ENCODE measurements at regions not wholly inside any gene's neighbourhood (a gene's known extent, or its start where the extent isn't known, plus 50 kb on each side); places are given as distances from the start of the nearest gene placed in this dataset.

DNA sequence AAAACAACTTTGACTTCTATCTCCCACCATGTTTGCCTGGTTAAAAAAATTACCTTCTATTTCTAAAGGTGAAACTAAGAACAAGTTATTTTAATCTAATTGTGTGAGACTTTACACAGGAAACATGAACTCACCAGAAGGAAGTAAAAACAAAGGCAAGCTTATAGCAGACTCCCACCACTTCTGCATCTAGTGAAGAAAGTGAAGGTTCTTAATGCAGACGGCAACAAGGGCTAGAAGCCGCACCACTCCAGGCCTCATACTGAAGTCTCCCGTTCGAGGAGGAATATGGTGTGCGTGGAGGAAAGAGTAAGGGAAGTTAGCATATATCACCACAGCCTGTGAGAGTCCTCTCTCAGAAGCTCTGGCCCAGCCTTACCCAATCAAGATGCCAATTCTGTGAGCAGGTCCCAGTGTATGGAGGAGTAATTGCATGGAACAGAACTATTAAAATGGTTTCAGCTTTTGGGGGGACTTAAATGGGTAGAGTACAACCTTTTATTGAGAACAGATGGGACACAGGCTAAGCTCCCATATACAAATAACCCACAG is 958.7 kb downstream of the BCL11A start:
- no peak for DNase-seq

GRCh38 chr2:59590798-59591197 is 962.7 kb downstream of the BCL11A start:
- DNase-seq = no peak

- no peak for DNase-seq
Measured at GRCh38 chr2:59589881-59590280, 963.6 kb downstream of the BCL11A start.

- DNase-seq = no peak
Measured at GRCh38 chr2:59588286-59588685, 965.2 kb downstream of the BCL11A start.

DNA sequence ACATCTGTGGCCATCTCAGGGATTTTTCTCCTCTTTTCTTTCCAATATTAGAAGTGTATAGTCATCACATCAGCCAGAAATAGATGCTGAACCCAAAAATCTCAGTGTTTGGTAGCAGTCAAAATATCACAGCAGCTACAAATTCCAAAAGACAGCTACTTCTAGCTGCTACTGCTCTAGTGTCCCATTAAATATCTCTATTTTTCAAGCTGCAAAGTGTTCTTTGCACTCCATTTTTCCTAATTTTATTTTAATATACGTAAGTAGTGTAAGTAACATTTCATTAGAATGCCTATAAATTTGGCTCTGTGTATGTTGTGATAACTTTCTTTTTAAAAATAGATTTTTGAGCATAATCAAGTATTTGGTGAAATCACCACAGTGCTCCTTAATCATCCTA is 967.3 kb downstream of the BCL11A start:
- no peak for DNase-seq

- no peak for DNase-seq
Measured at GRCh38 chr2:59585655-59586054, 967.8 kb downstream of the BCL11A start.

DNA sequence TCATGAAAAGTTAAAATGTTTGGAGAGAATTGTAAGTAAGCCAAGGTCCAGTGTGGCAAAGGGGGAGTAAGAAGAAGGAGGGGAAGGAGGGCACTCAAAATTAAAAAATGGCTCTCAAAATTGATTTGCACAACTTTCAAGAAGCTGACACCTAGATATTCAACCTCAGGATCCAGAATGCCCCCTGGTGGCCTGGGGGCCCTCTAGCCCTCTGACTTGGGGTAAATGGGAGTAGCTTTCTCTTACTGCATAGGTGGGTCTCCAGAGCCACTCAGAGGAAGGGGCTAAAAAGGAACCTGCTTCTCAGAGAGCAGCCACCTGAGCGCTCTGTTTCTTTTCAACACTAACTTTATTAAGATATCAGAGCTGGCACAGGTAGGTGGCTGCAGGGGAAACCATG is 968.5 kb downstream of the BCL11A start:
- DNase-seq = no peak

GRCh38 chr2:59583173-59583765 is 970.2 kb downstream of the BCL11A start:
- DNase-seq = no peak

- DNase-seq = no peak
Measured at GRCh38 chr2:59578349-59578748, 975.1 kb downstream of the BCL11A start.

GRCh38 chr2:59575191-59575590 is 978.3 kb downstream of the BCL11A start:
- no peak for DNase-seq

GRCh38 chr2:59572227-59572626 is 981.2 kb downstream of the BCL11A start:
- DNase-seq = no peak

DNA sequence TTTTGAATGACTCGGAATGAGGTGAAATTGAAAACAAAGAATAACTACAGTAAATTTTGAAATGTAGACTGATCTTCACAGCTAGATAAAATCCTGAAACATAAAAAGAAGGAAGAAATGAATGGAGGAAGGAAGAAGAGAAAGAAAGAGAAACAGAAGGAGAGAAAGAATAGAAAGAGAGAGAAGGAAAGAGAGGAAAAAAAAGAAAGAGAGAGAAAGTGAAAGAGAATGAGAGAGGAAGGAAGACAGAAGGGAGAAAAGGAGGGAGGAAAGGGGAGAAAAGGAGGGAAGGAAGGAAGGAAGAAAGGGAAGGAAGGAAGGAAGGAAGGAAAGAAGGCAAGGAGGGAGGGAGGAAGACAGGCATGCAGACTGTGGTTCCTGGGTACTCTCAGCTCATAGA is 982.6 kb downstream of the BCL11A start:
- DNase-seq = no peak

- DNase-seq = no peak
Measured at GRCh38 chr2:59569124-59569523, 984.3 kb downstream of the BCL11A start.

DNA sequence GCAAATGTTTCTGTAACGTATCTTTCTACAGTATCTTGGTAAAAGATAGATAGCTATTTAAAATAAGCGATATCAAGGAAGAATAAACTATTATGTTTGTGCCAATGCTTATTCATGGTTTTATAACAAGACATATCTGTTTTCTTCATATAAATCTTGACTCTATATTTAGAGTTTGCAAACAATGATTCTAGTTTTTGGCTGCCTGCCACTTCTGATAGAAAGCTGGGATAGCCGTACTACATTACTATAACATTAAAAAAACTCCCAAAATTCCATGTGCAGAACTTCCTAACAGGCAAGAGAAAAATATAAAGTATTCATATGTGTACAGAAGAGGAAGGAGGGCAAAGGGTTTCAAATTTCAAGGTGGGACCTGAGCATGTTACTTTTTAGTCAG is 985.0 kb downstream of the BCL11A start:
- DNase-seq = no peak

- DNase-seq = no peak
Measured at GRCh38 chr2:59567151-59567550, 986.3 kb downstream of the BCL11A start.

DNA sequence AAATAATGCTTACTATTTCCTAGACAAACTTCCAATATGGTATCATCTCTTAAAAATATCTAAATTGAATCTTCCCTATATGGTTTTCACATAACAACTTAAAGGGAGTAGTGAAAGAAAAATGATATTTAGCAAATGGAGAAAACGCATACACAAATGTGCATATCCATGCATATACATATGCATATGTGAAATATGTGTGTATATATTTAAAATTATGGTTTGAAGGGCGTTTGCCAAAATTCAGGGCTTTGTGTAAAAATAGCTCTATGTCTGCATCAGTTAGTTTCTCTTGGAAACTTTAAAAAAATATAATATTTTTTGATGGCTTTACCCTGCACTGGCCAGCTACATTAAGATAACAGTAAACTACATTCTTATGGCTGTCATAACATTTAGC is 986.7 kb downstream of the BCL11A start:
- no peak for DNase-seq

DNA sequence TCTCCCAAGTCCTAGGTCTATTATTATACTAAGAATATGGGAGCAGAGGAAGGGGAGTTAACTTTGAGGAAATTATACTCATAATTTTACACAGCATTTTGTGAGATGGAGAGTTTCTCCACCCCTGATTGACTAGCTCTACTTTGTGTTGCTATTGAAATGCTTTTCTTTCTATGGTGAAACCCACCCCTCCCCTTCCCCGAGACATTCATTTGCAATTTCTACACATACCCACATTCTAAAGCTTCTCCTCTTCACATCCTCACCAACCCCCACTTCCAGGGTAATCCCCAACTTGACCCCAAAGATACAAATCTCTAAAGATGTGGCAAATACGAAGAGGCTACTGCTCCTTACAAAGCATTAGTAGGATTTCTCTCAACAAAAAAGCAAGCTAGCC is 992.2 kb downstream of the BCL11A start:
- no peak for DNase-seq

DNA sequence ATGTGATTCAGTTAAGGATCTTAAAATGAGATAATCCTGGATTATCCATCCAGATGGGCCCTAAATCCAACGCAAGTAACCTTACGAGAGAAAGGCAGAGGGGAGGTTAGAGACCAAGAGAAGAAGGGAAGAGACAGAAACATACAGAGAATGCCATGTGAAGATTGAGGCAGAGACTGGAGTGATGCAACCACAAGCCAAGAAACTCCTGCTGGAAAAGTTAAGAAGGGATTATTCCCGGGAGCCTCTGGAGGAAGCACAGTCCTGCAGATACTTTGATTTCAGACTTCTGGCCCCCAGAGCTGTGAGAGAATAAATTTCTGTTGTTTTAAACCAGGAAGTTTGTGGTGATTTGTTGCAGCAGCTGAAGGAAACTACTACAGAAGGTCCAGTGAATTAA is 992.7 kb downstream of the BCL11A start:
- DNase-seq = no peak

DNA sequence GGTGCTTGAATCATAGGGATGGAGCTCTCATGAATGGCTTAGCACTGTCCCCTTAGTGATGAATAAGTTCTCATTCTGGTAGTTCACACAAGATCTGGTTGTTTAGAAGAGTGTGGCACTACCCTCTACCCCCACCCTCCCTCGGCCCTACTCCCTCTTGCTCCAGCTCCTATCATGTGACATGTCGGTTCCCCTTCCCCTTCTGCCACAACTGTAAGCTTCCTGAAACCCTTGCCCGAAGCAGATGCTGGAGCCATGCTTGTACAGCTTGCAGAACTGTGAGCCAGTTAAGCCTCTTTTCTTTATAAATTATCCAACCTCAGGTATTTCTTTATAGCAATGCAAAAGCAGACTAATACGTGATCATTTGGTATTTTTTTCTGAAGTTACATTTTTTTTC is 1012.6 kb downstream of the BCL11A start:
- DNase-seq = no peak

DNA sequence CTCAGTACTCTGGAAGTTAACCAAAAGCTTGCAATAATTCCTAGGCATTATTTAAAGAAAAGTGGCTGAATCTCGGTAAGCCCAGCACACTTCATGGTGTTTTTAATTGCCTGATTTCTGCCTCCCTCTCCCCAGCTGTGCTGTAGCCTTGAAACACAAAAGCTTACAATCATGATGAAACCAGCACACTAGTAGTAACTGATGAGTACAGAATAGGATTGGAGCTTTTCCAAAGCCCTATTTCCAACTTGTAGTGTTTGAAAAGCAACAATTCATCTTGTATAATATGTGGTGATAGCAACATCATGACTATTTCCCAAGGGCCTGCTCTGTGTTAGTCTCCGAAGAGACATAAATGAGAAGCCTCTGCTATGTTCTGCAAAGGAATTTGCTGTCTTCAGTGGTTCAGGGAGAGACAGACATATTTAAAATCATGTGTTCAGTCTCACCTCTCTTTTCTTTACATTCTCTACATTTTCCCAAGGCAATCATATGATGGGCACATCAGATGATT is 1015.0 kb downstream of the BCL11A start:
- DNase-seq = no peak

DNA sequence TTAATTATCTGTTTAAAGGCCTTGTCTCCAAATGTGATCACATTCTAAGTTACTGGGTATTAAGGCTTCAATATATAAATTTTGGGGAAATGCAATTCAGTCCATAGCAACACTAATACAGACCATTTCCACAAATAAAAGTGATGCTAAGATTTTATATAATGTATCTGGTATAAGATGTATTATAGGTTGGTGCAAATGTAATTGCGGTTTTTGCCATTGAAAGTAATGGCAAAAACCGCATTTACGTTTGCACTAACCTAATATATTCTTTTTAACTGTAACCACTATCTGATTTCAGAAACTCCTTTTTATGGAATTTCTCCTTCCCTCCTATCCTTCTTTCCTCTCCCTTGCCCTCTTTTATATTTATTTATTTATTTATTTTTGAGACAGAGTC is 1020.6 kb downstream of the BCL11A start:
- no peak for DNase-seq

GRCh38 chr2:59530258-59530657 is 1023.2 kb downstream of the BCL11A start:
- no peak for DNase-seq

- DNase-seq = no peak
Measured at GRCh38 chr2:59529726-59530125, 1023.7 kb downstream of the BCL11A start.

DNA sequence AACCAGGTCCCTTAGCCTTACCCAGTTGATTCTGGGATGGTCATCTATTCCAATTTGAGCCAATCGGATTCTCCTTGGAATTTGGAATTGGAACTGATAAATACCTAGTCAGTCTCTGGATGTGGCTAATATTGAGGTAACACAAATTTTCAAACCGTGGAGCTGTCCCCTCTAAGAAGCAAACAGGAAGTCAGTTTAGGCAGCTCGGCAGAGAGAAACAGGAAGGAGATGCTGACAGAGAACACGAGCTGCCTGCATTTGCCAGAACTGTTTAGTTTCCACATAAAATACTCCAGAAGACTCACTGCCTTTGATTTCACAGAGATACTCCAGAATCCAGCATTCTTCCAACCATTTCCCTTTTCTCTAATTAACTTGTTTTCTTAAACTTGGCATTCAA is 1024.9 kb downstream of the BCL11A start:
- no peak for DNase-seq

GRCh38 chr2:59502981-59503380 is 1050.5 kb downstream of the BCL11A start:
- no peak for DNase-seq
